Gastrocnemius medialis (tissue), 4 donors: ENCODE measurements at regions not wholly inside any gene's neighbourhood (a gene's known extent, or its start where the extent isn't known, plus 50 kb on each side); places are given as distances from the start of the nearest gene placed in this dataset.

Experiments used
- ATAC-seq, 2 donors: fragments of 150-250 bp; one replicate each; pipeline ENCODE4 v1.9.1; 2016
- DNase-seq, 2 donors: peaks; one replicate each; pipeline ENCODE4 v3.0.0-alpha.2; 2019
- H3K27ac ChIP-seq, 4 donors: fragments of 200-600 bp; sonication (generic); 1 replicate in 1 of 4; 2 replicates in 3 of 4; pipeline ENCODE4 v1.5.1; 2016 to 2018; ENCODE audit warnings: mild to moderate bottlenecking in 2 of 4, moderate library complexity in 1 of 4
- H3K27me3 ChIP-seq, 3 donors: fragments of 200-600 bp; sonication (generic) in 2 of 3; 1 replicate in 1 of 3; 2 replicates in 2 of 3; pipeline versions ENCODE4 v1.5.1 to v1.6.0; 2016 to 2019; ENCODE audit warnings: mild to moderate bottlenecking in 1 of 3, moderate library complexity in 1 of 3
- H3K36me3 ChIP-seq, 2 donors: fragments of 200-600 bp; sonication (generic) in 1 of 2; one replicate each; pipeline ENCODE4 v1.5.1; 2017 to 2018
- H3K4me1 ChIP-seq, 2 donors: fragments of 200-600 bp; sonication (generic) in 1 of 2; one replicate each; pipeline ENCODE4 v1.5.1; 2016 to 2017; ENCODE audit warnings: mild to moderate bottlenecking in 2 of 2
- H3K4me3 ChIP-seq, 4 donors: fragments of 200-600 bp; sonication (generic) in 3 of 4; 1 replicate in 1 of 4; 2 replicates in 3 of 4; pipeline ENCODE4 v1.5.1; 2016 to 2019; ENCODE audit warnings: mild to moderate bottlenecking in 2 of 4
- H3K9me3 ChIP-seq, 3 donors: fragments of 200-600 bp; sonication (generic) in 2 of 3; 1 replicate in 1 of 3; 2 replicates in 2 of 3; pipeline ENCODE4 v1.5.1; 2016 to 2019
- CTCF ChIP-seq, 5 experiments: fragments of 450-650 bp in 3 of 5; fragments of 200-600 bp in 2 of 5; sonication (generic) in 2 of 5; IDR thresholded peaks in 4 of 5; conservative IDR thresholded peaks in 1 of 5; 1 replicate in 4 of 5; 2 replicates in 1 of 5; pipeline ENCODE4 v1.5.1; 2016 to 2019; ENCODE audit warnings: antibody characterized with exemption in 5 of 5, mild to moderate bottlenecking in 3 of 5, moderate library complexity in 3 of 5
- POLR2A ChIP-seq, 2 donors: fragments of 450-650 bp; IDR thresholded peaks; one replicate each; pipeline ENCODE4 v1.6.1; 2017; ENCODE audit warnings: antibody characterized with exemption in 2 of 2, mild to moderate bottlenecking in 2 of 2, moderate library complexity in 2 of 2
- in situ Hi-C, 4 donors: fragments of 200-750 bp; cut with MboI; loops; one replicate each; pipeline versions ENCODE4 v1.15.0 to v1.8.0; 2017; ENCODE audit warnings: low sequenced_read_pairs in 4 of 4
- intact Hi-C: fragments of 100-400 bp; cut with DNase I; formaldehyde crosslinking; loops from one replicate; pipeline ENCODE4 v1.15.1; 2023; ENCODE audit warnings: low total_unique reads

GRCh38 chr18:10318691-10318970 is 135.8 kb upstream of the APCDD1 start:
- no peak overlapping the region for H3K27ac ChIP-seq
- no peak overlapping the region for H3K4me3 ChIP-seq
- ATAC-seq (peak in 1 of 2 donors; percentile 27), DNase-seq (peak in 1 of 2 donors; percentile 15)
- H3K9me3 ChIP-seq: no peaks in the 10 kb centered on the region
- H3K36me3 ChIP-seq: no peaks in the 10 kb centered on the region
- H3K27me3 ChIP-seq: no peaks in the 10 kb centered on the region
- H3K4me1 ChIP-seq: no peaks in the 10 kb centered on the region
- intact Hi-C loops (no loop called here), in situ Hi-C loops (no loop called here)
- no peak for TF ChIP-seq CTCF (IDR thresholded peaks at IDR 0.05 in 4 of 5, conservative IDR thresholded peaks at IDR 0.05 in 1 of 5)
- TF ChIP-seq POLR2A (IDR thresholded peaks at IDR 0.05): no peak

GRCh38 chr18:10319026-10319425 is 135.4 kb upstream of the APCDD1 start:
- no peak for ATAC-seq
- Histone ChIP-seq H3K9me3 (no peaks in the 10 kb centered on the region), H3K27me3 (no peaks in the 10 kb centered on the region), H3K36me3 (no peaks in the 10 kb centered on the region), H3K4me1 (no peaks in the 10 kb centered on the region), H3K27ac (no peak overlapping the region), H3K4me3 (no peak overlapping the region)
- TF ChIP-seq POLR2A (IDR thresholded peaks at IDR 0.05): no peak
- no peak for TF ChIP-seq CTCF (IDR thresholded peaks at IDR 0.05 in 4 of 5, conservative IDR thresholded peaks at IDR 0.05 in 1 of 5)
- in situ Hi-C loops: no loop called here
- no peak for DNase-seq
- intact Hi-C loops: no loop called here

- no peaks in the 10 kb centered on the region for H3K27me3 ChIP-seq
- intact Hi-C loops: no loop called here
- H3K4me3 ChIP-seq: no peak overlapping the region
- TF ChIP-seq CTCF (IDR thresholded peaks at IDR 0.05 in 4 of 5, conservative IDR thresholded peaks at IDR 0.05 in 1 of 5): no peak
- TF ChIP-seq POLR2A (IDR thresholded peaks at IDR 0.05): no peak
- H3K27ac ChIP-seq: no peak overlapping the region
- DNase-seq: no peak
- no peak for ATAC-seq
- H3K4me1 ChIP-seq: no peaks in the 10 kb centered on the region
- in situ Hi-C loops: no loop called here
- no peaks in the 10 kb centered on the region for H3K36me3 ChIP-seq
- H3K9me3 ChIP-seq: no peaks in the 10 kb centered on the region
Measured at GRCh38 chr18:10319914-10320600, 134.4 kb upstream of the APCDD1 start.

- Histone ChIP-seq H3K4me1 (no peaks in the 10 kb centered on the region), H3K4me3 (no peak overlapping the region), H3K36me3 (no peaks in the 10 kb centered on the region), H3K27me3 (no peaks in the 10 kb centered on the region), H3K9me3 (no peaks in the 10 kb centered on the region), H3K27ac (no peak overlapping the region)
- intact Hi-C loops (no loop called here), in situ Hi-C loops (no loop called here)
- TF ChIP-seq POLR2A (IDR thresholded peaks at IDR 0.05) (no peak), CTCF (IDR thresholded peaks at IDR 0.05 in 4 of 5, conservative IDR thresholded peaks at IDR 0.05 in 1 of 5) (no peak)
- DNase-seq (no peak), ATAC-seq (peak in 1 of 2 donors; percentile 30)
Measured at GRCh38 chr18:10320791-10321190, 133.6 kb upstream of the APCDD1 start.

GRCh38 chr18:10321576-10321975 is 132.9 kb upstream of the APCDD1 start:
- H3K36me3 ChIP-seq: no peaks in the 10 kb centered on the region
- ATAC-seq (no peak), DNase-seq (no peak)
- in situ Hi-C loops: no loop called here
- no peak overlapping the region for H3K4me3 ChIP-seq
- TF ChIP-seq POLR2A (IDR thresholded peaks at IDR 0.05) (no peak), CTCF (IDR thresholded peaks at IDR 0.05 in 4 of 5, conservative IDR thresholded peaks at IDR 0.05 in 1 of 5) (no peak)
- H3K4me1 ChIP-seq: no peaks in the 10 kb centered on the region
- no peaks in the 10 kb centered on the region for H3K27me3 ChIP-seq
- H3K27ac ChIP-seq: no peak overlapping the region
- intact Hi-C loops: no loop called here
- no peaks in the 10 kb centered on the region for H3K9me3 ChIP-seq
